ENCODE measurements at regions not wholly inside any gene's neighbourhood (a gene's known extent, or its start where the extent isn't known, plus 50 kb on each side); places are given as distances from the start of the nearest gene placed in this dataset.
"Not testable (repeated sequence)": the region's sequence is repeated elsewhere in the genome, so short reads cannot be mapped to it uniquely, and the experiment has no call there.

- Histone ChIP-seq H3K4me3 (no peak overlapping the region), H3K36me3 (no peaks in the 10 kb centered on the region), H3K9me3 (no peaks in the 10 kb centered on the region), H3K27me3 (no peaks in the 10 kb centered on the region), H3K4me1 (peaks cover 0 to 40% (median 27%) of the 10 kb centered on the region in 4 donors), H3K27ac (no peak overlapping the region)
- no peak for DNase-seq
- intact Hi-C loops (cut with DNase I; ENCODE audit: low total_unique reads), result no loop called here
- no peak for TF ChIP-seq CTCF (IDR thresholded peaks at IDR 0.05)
Observed at GRCh38 chr11:11209967-11210366, 143.1 kb downstream of the CSNK2A3 start.

GRCh38 chr11:11208994-11209393 is 144.1 kb downstream of the CSNK2A3 start:
- DNase-seq, result no peak
- H3K36me3 ChIP-seq, result no peaks in the 10 kb centered on the region
- H3K27ac ChIP-seq, result no peak overlapping the region
- TF ChIP-seq CTCF (IDR thresholded peaks at IDR 0.05), result no peak
- no peaks in the 10 kb centered on the region for H3K27me3 ChIP-seq
- no peak overlapping the region for H3K4me3 ChIP-seq
- H3K4me1 ChIP-seq, result peaks cover 0 to 32% (median 22%) of the 10 kb centered on the region in 4 donors
- intact Hi-C loops (cut with DNase I; ENCODE audit: low total_unique reads), result no loop called here
- H3K9me3 ChIP-seq, result no peaks in the 10 kb centered on the region

- no peak for DNase-seq
- Histone ChIP-seq H3K27ac (no peak overlapping the region), H3K36me3 (peaks cover 0 to 3% (median 0%) of the 10 kb centered on the region in 3 donors), H3K27me3 (no peaks in the 10 kb centered on the region), H3K9me3 (peaks cover 0 to 8% (median 5%) of the 10 kb centered on the region in 3 donors), H3K4me1 (peaks cover 0 to 16% (median 13%) of the 10 kb centered on the region in 4 donors), H3K4me3 (no peak overlapping the region)
- no peak for TF ChIP-seq CTCF (IDR thresholded peaks at IDR 0.05)
- intact Hi-C loops (cut with DNase I; ENCODE audit: low total_unique reads), result no loop called here
Observed at GRCh38 chr11:11207428-11207827, 145.6 kb downstream of the CSNK2A3 start.

GRCh38 chr11:11206484-11206883 is 146.6 kb downstream of the CSNK2A3 start:
- intact Hi-C loops (cut with DNase I; ENCODE audit: low total_unique reads), result no loop called here
- no peak for TF ChIP-seq CTCF (IDR thresholded peaks at IDR 0.05)
- peaks cover 0 to 3% (median 0%) of the 10 kb centered on the region in 3 donors for H3K36me3 ChIP-seq
- no peaks in the 10 kb centered on the region for H3K27me3 ChIP-seq
- no peak overlapping the region for H3K4me3 ChIP-seq
- no peak overlapping the region for H3K27ac ChIP-seq
- H3K4me1 ChIP-seq, result peaks cover 0 to 7% (median 6%) of the 10 kb centered on the region in 4 donors
- DNase-seq, result no peak
- H3K9me3 ChIP-seq, result peaks cover 0 to 11% (median 6%) of the 10 kb centered on the region in 3 donors

- peaks cover 0 to 11% (median 6%) of the 10 kb centered on the region in 3 donors for H3K9me3 ChIP-seq
- peaks cover 0 to 3% (median 0%) of the 10 kb centered on the region in 3 donors for H3K36me3 ChIP-seq
- H3K4me3 ChIP-seq, result no peak overlapping the region
- no peaks in the 10 kb centered on the region for H3K27me3 ChIP-seq
- no peak overlapping the region for H3K27ac ChIP-seq
- intact Hi-C loops (cut with DNase I; ENCODE audit: low total_unique reads), result no loop called here
- TF ChIP-seq CTCF (IDR thresholded peaks at IDR 0.05), result no peak
- no peak for DNase-seq
- no peaks in the 10 kb centered on the region for H3K4me1 ChIP-seq
Observed at GRCh38 chr11:11202885-11203284, 150.2 kb downstream of the CSNK2A3 start.

GRCh38 chr11:11201302-11201701 is 151.7 kb downstream of the CSNK2A3 start:
- H3K4me1 ChIP-seq; H3K27ac ChIP-seq; intact Hi-C loops (cut with DNase I; ENCODE audit: low total_unique reads); H3K36me3 ChIP-seq; DNase-seq; H3K27me3 ChIP-seq; H3K4me3 ChIP-seq: not testable (repeated sequence)
- peaks cover 0 to 11% (median 6%) of the 10 kb centered on the region in 3 donors for H3K9me3 ChIP-seq

All from tibial artery (tissue), 4 donors.